NK-92 treated with Interleukin-12 subunit alpha and Interleukin-12 subunit beta, amount 100 ng/mL, for 24 hours (cell line): ENCODE measurements at regions not wholly inside any gene's neighbourhood (a gene's known extent, or its start where the extent isn't known, plus 50 kb on each side); places are given as distances from the start of the nearest gene placed in this dataset.

ENCODE experiments used
- DNase-seq: peaks from one replicate; lab custom pipeline; 2025; lab: John Stamatoyannopoulos, UW

GRCh38 chr5:118778941-118779340 lies 209.4 kb downstream of the DTWD2 start:
- DNase-seq, result no peak

DNA sequence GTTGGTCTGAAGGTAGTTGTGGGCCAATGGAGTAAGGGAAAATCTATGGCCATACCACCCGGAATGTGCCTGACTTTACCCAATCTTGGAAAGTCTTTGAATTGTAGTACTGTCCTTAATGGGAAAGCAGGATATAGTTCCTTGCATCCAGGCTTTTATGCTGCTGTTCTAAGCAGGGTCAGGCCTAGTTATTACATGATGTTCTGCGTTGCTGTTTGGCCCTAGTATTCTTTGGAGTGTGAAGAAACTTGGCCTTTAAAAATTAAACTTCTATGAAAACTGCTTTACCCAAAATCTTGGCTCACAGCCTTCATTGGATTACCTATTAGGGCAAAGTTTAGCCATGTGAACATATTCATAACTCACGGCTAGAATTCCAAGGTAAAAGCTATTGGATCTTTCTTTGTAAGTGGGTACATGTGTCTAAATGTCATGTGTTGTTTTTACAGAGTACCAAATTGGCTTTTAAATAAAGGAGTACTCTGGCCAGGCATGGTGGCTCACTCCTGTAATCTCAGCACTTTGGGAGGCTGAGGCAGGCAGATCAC lies 211.1 kb downstream of the DTWD2 start:
- no peak for DNase-seq

DNA sequence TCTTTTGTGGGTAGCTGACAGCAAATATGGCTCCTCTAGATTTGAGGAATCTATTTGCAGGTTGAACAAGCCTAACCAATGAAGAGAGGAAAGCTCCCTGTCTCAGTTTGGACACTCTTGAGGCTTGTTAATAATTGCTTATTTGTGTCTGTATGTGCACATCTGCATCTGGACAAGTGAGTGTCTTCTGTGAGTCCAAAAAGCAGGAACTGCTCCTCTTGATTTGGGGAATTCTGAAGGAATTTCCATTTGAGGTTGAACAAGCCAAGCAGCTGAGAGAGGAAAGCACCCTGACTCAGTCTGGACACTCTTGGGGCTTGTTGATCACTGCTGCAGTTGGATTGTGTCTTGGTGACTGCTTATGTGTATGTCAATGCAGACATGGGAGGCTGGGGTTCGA lies 211.6 kb downstream of the DTWD2 start:
- DNase-seq, result no peak

DNA sequence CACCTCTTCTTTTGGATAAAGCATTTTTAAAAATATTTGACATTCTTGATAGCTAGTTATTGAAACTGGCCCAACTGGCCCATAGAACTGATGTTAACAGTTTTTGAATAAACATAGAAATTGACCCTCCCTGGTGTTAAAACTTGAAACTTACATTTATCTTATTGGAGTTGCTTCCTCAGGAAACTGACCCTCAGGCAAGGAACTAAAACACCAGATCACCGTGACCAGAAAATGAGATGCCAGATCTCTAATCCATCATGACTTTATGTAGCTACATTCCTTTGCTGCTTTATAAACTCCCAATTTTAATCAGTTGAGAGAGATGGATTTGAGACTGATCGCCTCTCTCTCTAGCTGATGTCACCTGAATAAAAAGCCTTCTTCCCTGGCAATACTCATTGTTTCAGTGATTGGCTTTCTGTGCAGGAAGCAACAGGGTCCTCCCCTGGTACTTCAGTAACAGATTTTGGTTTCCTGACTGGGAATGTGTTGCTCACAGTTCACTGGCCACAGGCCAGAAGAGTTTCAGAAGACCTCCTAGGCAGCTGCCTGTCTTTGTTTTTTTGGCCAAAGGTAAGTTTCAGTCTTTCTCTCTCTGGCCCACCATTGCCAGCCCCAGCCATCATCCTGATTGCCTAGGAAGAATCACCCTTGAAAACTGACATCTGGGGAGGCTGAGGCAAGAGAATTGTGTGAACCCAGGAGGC lies 212.4 kb downstream of the DTWD2 start:
- DNase-seq, result no peak

GRCh38 chr5:118768607-118769175 lies 219.7 kb downstream of the DTWD2 start:
- DNase-seq, result no peak

DNA sequence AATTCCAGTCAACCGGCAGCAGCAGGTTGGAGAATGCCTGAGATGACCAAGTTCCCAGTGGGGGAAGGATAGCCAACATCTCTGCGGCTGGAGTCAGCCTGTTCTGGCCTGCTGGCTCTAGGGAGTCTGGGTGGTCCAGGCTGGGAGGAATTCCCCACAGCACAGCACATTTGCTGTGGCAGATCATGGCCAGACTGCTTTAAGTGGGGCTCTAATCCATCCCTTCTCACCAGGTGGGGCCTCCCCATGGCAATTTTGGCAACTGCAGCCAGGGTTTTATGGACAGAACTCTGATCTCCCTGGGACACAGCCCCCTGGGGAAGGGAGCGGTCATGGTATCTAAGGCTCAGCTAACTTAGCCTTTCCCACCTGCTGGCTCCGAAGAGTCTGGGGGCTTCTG lies 226.1 kb downstream of the DTWD2 start:
- no peak for DNase-seq

GRCh38 chr5:118761814-118762213 lies 226.5 kb downstream of the DTWD2 start:
- DNase-seq, result no peak

DNA sequence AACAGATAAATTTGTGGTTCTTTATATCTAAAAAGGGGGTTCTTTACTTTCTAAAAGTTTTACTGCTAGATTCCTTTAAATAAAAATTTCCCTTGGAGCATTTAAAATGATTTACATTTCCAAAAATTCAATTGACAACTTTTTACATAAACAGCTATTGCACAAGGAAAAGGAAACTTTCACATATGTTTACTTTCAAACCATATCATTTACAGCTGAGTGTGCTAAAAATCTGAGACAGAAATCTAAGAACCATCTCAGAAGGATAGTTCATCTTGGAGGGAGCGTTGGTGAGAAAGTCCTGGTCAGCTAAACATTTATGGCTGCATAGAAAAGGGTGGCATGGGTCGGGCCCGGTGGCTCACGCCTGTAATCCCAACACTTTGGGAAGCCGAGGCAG lies 235.4 kb downstream of the DTWD2 start:
- no peak for DNase-seq

- DNase-seq, result no peak
Observed at GRCh38 chr5:118736396-118736795, 252.0 kb downstream of the DTWD2 start.

- no peak for DNase-seq
Observed at GRCh38 chr5:118733394-118733793, 255.0 kb downstream of the DTWD2 start.

DNA sequence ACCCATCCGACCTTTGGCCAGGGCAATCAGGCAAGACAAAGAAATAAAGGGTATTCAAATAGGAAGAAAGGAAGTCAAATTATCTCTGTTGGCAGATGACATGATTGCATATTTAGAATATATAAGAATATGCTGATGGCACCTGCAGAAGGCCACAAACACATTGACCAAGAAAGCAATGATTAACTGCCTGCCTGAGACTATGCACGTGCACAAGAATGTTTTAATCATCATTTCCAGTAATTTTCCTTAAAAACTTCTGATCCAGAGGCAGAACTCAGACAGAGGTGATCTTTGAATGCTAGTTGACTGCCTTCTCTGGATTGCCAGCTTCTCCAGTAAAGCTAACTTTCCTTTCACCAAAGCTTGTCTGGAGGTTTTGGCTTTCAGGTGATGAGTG lies 260.2 kb downstream of the DTWD2 start:
- DNase-seq, result no peak

DNA sequence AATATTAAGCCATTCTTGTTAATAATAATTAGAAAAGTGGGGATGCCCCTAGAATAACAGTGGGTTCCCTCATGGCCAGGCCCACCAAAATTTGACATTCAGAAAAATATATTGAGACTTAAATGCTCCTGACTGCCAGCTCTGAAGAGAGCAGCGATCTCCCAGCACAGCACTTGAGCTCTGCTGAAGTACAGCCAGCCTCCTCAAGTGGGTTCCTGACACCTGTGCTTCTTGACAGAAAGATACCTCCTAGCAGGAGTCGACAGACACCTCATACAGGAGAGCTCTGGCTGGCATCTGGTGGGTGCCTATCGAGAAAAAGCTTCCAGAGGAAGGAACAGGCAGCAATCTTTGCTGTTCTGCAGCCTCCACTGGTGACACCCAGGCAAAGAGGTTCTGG lies 261.5 kb downstream of the DTWD2 start:
- DNase-seq, result no peak

GRCh38 chr5:118723021-118723338 lies 265.4 kb downstream of the DTWD2 start:
- no peak for DNase-seq

GRCh38 chr5:118722122-118723020 lies 266.0 kb downstream of the DTWD2 start:
- no peak for DNase-seq

DNA sequence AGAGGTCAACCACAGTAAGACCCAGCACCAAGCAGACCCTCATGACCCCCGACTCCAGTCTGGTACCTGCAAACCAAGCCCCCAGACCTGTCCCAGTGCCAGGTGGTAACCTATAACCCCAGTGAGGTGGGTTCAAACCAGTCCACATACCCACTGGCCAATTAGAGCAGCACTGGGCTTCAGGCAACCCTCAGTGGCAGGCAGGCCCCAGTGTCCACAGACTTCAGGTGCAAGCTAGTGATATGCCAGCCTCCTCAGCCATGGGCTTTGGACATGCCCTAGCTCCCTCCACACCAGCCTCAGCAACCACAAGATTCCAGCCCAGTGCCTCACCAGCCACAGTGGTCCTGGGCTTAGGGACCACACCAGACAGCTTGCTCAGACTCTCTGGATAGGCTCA lies 276.6 kb downstream of the DTWD2 start:
- DNase-seq, result no peak

DNA sequence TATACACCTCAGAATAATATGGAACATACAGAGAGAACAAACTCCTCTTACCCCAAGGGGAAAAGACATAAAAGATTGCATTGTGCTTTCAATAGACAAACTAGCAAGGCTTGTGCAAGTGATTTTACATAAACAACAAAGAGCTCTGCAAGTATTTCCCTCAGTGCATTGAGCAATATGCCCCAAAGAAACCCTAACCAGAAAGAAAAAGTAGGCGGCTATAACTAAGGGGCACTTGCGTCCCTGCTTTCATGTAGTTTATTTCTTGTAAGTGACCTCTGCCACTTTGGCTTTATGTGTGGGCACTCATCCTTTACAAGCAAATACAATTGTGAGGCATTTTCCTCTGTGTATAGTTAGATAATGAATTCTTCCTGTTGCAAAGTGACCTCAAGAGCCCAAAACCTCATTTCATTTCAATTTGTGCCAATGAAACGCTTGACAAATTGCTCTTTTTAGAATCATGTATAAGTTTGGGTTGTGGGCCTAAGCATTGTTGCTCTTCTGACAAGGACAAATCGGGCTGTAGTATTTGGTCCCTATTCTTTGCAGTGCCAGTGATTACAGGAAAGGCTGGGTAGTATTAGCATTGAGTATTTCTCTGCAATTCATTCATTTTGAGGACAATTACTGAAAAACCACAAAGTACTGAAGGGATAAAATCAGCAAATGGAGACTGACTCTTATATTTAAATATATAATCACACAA lies 282.2 kb downstream of the DTWD2 start:
- DNase-seq, result no peak

- no peak for DNase-seq
Observed at GRCh38 chr5:118703241-118703640, 285.1 kb downstream of the DTWD2 start.

- no peak for DNase-seq
Observed at GRCh38 chr5:118701791-118702190, 286.6 kb downstream of the DTWD2 start.

DNA sequence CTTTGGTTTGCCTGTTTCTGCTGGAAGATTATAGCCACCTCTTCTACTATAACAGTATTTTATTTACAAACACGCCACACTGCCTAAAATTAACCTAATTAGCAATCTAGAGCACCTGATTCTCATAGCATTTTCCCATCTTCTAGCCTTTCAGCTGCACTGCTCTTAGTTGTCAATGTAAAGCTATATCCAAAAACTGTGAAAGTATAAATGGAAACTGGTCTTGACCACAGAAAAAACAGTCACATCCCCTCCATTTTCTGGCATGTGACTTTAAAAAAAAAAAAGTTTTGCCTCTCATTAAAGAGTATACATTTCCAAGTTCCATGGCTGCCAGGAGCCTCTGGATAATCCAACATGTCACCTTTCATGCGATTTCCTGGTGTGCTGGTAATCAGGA lies 287.8 kb downstream of the DTWD2 start:
- DNase-seq, result no peak

DNA sequence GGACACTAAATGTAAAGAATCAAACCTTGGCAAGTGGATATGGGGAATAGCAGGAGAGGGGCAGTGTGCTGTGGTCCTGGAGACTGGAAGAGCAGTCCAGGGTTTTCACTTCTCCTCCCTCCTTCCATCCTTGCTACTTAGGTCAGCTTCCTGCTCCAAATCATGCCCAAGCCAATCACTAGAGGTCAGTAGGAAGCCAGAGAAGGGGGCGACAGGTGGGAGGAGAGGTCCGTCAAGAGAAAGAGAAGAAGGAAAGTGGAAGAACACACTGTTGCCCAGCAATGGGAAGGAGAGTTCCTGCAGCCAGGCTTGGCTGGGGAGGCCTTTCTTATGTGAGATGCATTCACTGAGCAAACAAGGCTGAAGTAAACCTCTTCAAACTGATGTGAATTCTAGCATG lies 289.6 kb downstream of the DTWD2 start:
- no peak for DNase-seq

- no peak for DNase-seq
Observed at GRCh38 chr5:118696076-118696475, 292.3 kb downstream of the DTWD2 start.

- DNase-seq, result no peak
Observed at GRCh38 chr5:118692811-118693342, 295.5 kb downstream of the DTWD2 start.
